ENCODE measurements at regions not wholly inside any gene's neighbourhood (a gene's known extent, or its start where the extent isn't known, plus 50 kb on each side); places are given as distances from the start of the nearest gene placed in this dataset.

DNA sequence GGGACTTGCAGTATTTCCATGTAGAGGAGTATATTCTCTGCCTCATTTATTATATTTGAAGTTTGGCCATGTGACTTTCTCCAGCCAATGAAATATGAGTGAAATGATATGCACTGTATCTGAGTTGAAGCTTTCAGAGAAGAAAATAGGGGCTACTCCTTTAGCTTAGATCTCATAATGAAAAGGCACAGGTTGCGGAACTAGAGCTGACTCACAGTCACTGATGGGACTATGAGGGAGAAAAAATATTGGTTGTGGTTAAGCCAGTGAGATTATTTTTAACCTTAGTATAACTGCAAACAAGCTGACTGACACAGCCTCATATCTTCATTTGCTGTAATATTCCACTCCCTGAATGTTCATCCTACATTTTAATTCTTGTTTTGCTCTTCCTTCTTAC is 1104.3 kb downstream of the RPA4 start:
- TF ChIP-seq, protein P1, sequence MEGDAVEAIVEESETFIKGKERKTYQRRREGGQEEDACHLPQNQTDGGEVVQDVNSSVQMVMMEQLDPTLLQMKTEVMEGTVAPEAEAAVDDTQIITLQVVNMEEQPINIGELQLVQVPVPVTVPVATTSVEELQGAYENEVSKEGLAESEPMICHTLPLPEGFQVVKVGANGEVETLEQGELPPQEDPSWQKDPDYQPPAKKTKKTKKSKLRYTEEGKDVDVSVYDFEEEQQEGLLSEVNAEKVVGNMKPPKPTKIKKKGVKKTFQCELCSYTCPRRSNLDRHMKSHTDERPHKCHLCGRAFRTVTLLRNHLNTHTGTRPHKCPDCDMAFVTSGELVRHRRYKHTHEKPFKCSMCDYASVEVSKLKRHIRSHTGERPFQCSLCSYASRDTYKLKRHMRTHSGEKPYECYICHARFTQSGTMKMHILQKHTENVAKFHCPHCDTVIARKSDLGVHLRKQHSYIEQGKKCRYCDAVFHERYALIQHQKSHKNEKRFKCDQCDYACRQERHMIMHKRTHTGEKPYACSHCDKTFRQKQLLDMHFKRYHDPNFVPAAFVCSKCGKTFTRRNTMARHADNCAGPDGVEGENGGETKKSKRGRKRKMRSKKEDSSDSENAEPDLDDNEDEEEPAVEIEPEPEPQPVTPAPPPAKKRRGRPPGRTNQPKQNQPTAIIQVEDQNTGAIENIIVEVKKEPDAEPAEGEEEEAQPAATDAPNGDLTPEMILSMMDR (IDR thresholded peaks at IDR 0.05; ENCODE audit: low read depth, low read length): no peak
- TF ChIP-seq EZH2phosphoT487 (IDR thresholded peaks at IDR 0.05; ENCODE audit: low read depth): no peak

Measured in OCI-LY3 (cell line).